WTC11 (cell line): ENCODE measurements at regions not wholly inside any gene's neighbourhood (a gene's known extent, or its start where the extent isn't known, plus 50 kb on each side); places are given as distances from the start of the nearest gene placed in this dataset.

Source experiments
- ATAC-seq: fragments of 200-7000 bp; cut with Tn5 transposase; 2 replicates; pipeline ENCODE4 v1.10.0; 2021; ENCODE audit warnings: mild to moderate bottlenecking, moderate library complexity
- CTCF ChIA-PET: fragments of 300-600 bp; sonication (Branson Sonifier 250); formaldehyde crosslinking; loops from one replicate; lab custom pipeline; 2021; ENCODE audit warnings: antibody characterized with exemption; lab: Charles Lee
- POLR2A ChIA-PET: fragments of 350-600 bp; sonication (Branson Sonifier 250); formaldehyde crosslinking; loops from one replicate; lab custom pipeline; 2021; ENCODE audit warnings: antibody characterized with exemption; lab: Charles Lee
- DNase-seq: peaks from one replicate; pipeline ENCODE4 v3.0.0; 2021; ENCODE audit warnings: low spot score
- H3K27ac Mint-ChIP-seq: 2 replicates; pipeline ENCODE4 v1.8.0; 2021; ENCODE audit warnings: mixed read lengths
- H3K27me3 Mint-ChIP-seq: 2 replicates; pipeline ENCODE4 v1.8.0; 2021; ENCODE audit warnings: low read depth, mild to moderate bottlenecking, moderate library complexity, mixed read lengths
- H3K36me3 Mint-ChIP-seq: 2 replicates; pipeline ENCODE4 v1.8.0; 2021; ENCODE audit warnings: mixed read lengths
- H3K4me1 Mint-ChIP-seq: 2 replicates; pipeline ENCODE4 v1.8.0; 2022; ENCODE audit warnings: mixed read lengths
- H3K4me3 Mint-ChIP-seq: 2 replicates; pipeline ENCODE4 v1.8.0; 2021; ENCODE audit warnings: mild to moderate bottlenecking, moderate library complexity, mixed read lengths
- H3K9me3 Mint-ChIP-seq: 2 replicates; pipeline ENCODE4 v1.8.0; 2021; ENCODE audit warnings: mixed read lengths
- AFF4 ChIP-seq: sonication (generic); formaldehyde crosslinking; IDR thresholded peaks from 2 replicates; pipeline ENCODE4 v1.8.1; 2023; ENCODE audit warnings: mild to moderate bottlenecking, missing genetic modification reagents, borderline replicate concordance
- ATF2 ChIP-seq: sonication (generic); formaldehyde crosslinking; IDR thresholded peaks from 2 replicates; pipeline ENCODE4 v1.8.1; 2022; ENCODE audit warnings: low read depth, missing genetic modification reagents, borderline replicate concordance
- CBFB ChIP-seq: sonication (generic); formaldehyde crosslinking; IDR thresholded peaks from 2 replicates; pipeline ENCODE4 v1.8.1; 2022; ENCODE audit warnings: mild to moderate bottlenecking, low read depth, missing genetic modification reagents
- CREM ChIP-seq: sonication (generic); formaldehyde crosslinking; IDR thresholded peaks from 2 replicates; pipeline ENCODE4 v1.8.1; 2022; ENCODE audit warnings: mild to moderate bottlenecking, missing genetic modification reagents, moderate library complexity
- E2F5 ChIP-seq: sonication (generic); formaldehyde crosslinking; IDR thresholded peaks from 2 replicates; pipeline ENCODE4 v1.8.1; 2022; ENCODE audit warnings: mild to moderate bottlenecking, moderate library complexity, missing genetic modification reagents
- EMX1 ChIP-seq: fragments of 250-450 bp; sonication (Bioruptor Pico); IDR thresholded peaks from 2 replicates; pipeline ENCODE4 v1.8.0; 2021; ENCODE audit warnings: mild to moderate bottlenecking
- IRF1 ChIP-seq: sonication (generic); formaldehyde crosslinking; IDR thresholded peaks from 2 replicates; pipeline ENCODE4 v1.8.0; 2023; ENCODE audit warnings: missing genetic modification reagents
- IRF2 ChIP-seq: sonication (generic); formaldehyde crosslinking; IDR thresholded peaks from 2 replicates; pipeline ENCODE4 v1.8.0; 2022; ENCODE audit warnings: low read depth, missing genetic modification reagents, borderline replicate concordance
- MLX ChIP-seq: sonication (generic); formaldehyde crosslinking; IDR thresholded peaks from 2 replicates; pipeline ENCODE4 v1.8.1; 2023; ENCODE audit warnings: mild to moderate bottlenecking, missing genetic modification reagents, moderate library complexity
- MXD4 ChIP-seq: fragments of 250-450 bp; sonication (Bioruptor Pico); IDR thresholded peaks from 2 replicates; pipeline ENCODE4 v1.8.0; 2021; ENCODE audit warnings: mild to moderate bottlenecking, moderate library complexity, borderline replicate concordance
- NR1H2 ChIP-seq: sonication (generic); formaldehyde crosslinking; IDR thresholded peaks from 2 replicates; pipeline ENCODE4 v1.9.0; 2021; ENCODE audit warnings: mild to moderate bottlenecking, moderate library complexity, missing genetic modification reagents
- OVOL2 ChIP-seq: fragments of 250-450 bp; sonication (Bioruptor Pico); IDR thresholded peaks from 2 replicates; pipeline ENCODE4 v1.9.0; 2021; ENCODE audit warnings: mild to moderate bottlenecking, borderline replicate concordance
- PRRX2 ChIP-seq: fragments of 250-450 bp; sonication (Bioruptor Pico); IDR thresholded peaks from 2 replicates; pipeline ENCODE4 v1.8.0; 2021; ENCODE audit warnings: mild to moderate bottlenecking
- STAT6 ChIP-seq: sonication (generic); formaldehyde crosslinking; conservative IDR thresholded peaks from 2 replicates; pipeline ENCODE4 v1.8.1; 2023; ENCODE audit warnings: mild to moderate bottlenecking, low read depth, missing genetic modification reagents, moderate library complexity
- USF2 ChIP-seq: sonication (generic); formaldehyde crosslinking; IDR thresholded peaks from 2 replicates; pipeline ENCODE4 v1.8.1; 2023; ENCODE audit warnings: mild to moderate bottlenecking, missing genetic modification reagents, moderate library complexity
- ZBTB43 ChIP-seq: sonication (generic); formaldehyde crosslinking; IDR thresholded peaks from 2 replicates; pipeline ENCODE4 v1.8.1; 2023; ENCODE audit warnings: mild to moderate bottlenecking, missing genetic modification reagents
- ZNF219 ChIP-seq: sonication (generic); formaldehyde crosslinking; IDR thresholded peaks from 2 replicates; pipeline ENCODE4 v1.8.0; 2023; ENCODE audit warnings: missing genetic modification reagents, mild to moderate bottlenecking, borderline replicate concordance
- ZNF232 ChIP-seq: sonication (generic); formaldehyde crosslinking; IDR thresholded peaks from 2 replicates; pipeline ENCODE4 v1.8.0; 2022; ENCODE audit warnings: mild to moderate bottlenecking, missing genetic modification reagents
- ZNF281 ChIP-seq: sonication (generic); formaldehyde crosslinking; IDR thresholded peaks from 2 replicates; pipeline ENCODE4 v1.8.0; 2023; ENCODE audit warnings: mild to moderate bottlenecking, missing genetic modification reagents
- ZNF317 ChIP-seq: sonication (generic); formaldehyde crosslinking; IDR thresholded peaks from 2 replicates; pipeline ENCODE4 v1.8.1; 2023; ENCODE audit warnings: low read depth, mild to moderate bottlenecking, moderate library complexity, missing genetic modification reagents, borderline replicate concordance
- ZNF423 ChIP-seq: fragments of 250-450 bp; sonication (Bioruptor Pico); IDR thresholded peaks from 2 replicates; pipeline ENCODE4 v2.1.2; 2022; ENCODE audit warnings: mild to moderate bottlenecking, moderate library complexity
- ZNF671 ChIP-seq: fragments of 250-450 bp; sonication (Bioruptor Pico); IDR thresholded peaks from 2 replicates; pipeline ENCODE4 v1.8.0; 2021; ENCODE audit warnings: mild to moderate bottlenecking

GRCh38 chr18:30485078-30485477, 557.5 kb downstream of the DSC3 start (continued):
- no peak for TF ChIP-seq ZNF281 (CRISPR knock-in tag)
- no peak for TF ChIP-seq CBFB (CRISPR knock-in tag)
- TF ChIP-seq ZNF671 (CRISPR knock-in tag): no peak
- no peak for TF ChIP-seq ATF2
- TF ChIP-seq CREM: no peak
- TF ChIP-seq ZNF423 (CRISPR knock-in tag): no peak
- no peak for TF ChIP-seq EMX1 (CRISPR knock-in tag)
- TF ChIP-seq ZNF219: no peak
- no peak for TF ChIP-seq NR1H2 (CRISPR knock-in tag)

GRCh38 chr18:30481871-30482270, 560.7 kb downstream of the DSC3 start:
- DNase-seq (no peak), ATAC-seq (peak; percentile 72)
- ChIA-PET CTCF (no interaction called here), POLR2A (no interaction called here)
- Mint-ChIP-seq H3K4me1 (peaks cover 5% of the 10 kb centered on the region; the same call in 1 of the 2 replicates), H3K9me3 (0 out of 2 replicates have a peak, but pooled peaks cover 4% of the 10 kb centered on the region), H3K4me3 (no peak overlapping the region), H3K27ac (no peak overlapping the region), H3K27me3 (no peaks in the 10 kb centered on the region), H3K36me3 (no peaks in the 10 kb centered on the region)
- no peak for TF ChIP-seq USF2
- TF ChIP-seq STAT6 (CRISPR knock-in tag): no peak
- no peak for TF ChIP-seq ZBTB43 (CRISPR knock-in tag)
- TF ChIP-seq PRRX2 (CRISPR knock-in tag): no peak
- TF ChIP-seq AFF4: no peak
- TF ChIP-seq MXD4: no peak
- TF ChIP-seq E2F5 (CRISPR knock-in tag): no peak
- TF ChIP-seq MLX (CRISPR knock-in tag): no peak
- TF ChIP-seq OVOL2 (CRISPR knock-in tag): no peak
- no peak for TF ChIP-seq ZNF317 (CRISPR knock-in tag)
- TF ChIP-seq IRF2 (CRISPR knock-in tag): no peak
- no peak for TF ChIP-seq ZNF232 (CRISPR knock-in tag)
- TF ChIP-seq IRF1: no peak
